ENCODE measurements at regions not wholly inside any gene's neighbourhood (a gene's known extent, or its start where the extent isn't known, plus 50 kb on each side); places are given as distances from the start of the nearest gene placed in this dataset.
A peak's percentile ranks its signal among the peaks of the same experiment; 100 is the strongest.

- H3K27ac Mint-ChIP-seq, result no peak overlapping the region
- H3K4me3 Mint-ChIP-seq, result no peak overlapping the region
- TF ChIP-seq EZH2 (IDR thresholded peaks at IDR 0.05; ENCODE audit: low read depth, unreplicated experiment) (no peak), STAT1 (IDR thresholded peaks at IDR 0.05; ENCODE audit: unreplicated experiment) (no peak), JUNB (IDR thresholded peaks at IDR 0.05; ENCODE audit: unreplicated experiment) (no peak), NANOG (IDR thresholded peaks at IDR 0.05; ENCODE audit: borderline replicate concordance) (no peak), REST (IDR thresholded peaks at IDR 0.05; ENCODE audit: unreplicated experiment) (no peak), ZNF114 (CRISPR knock-in tag; IDR thresholded peaks at IDR 0.05) (no peak), ZNF462 (CRISPR knock-in tag; IDR thresholded peaks at IDR 0.05) (no peak), POLR2AphosphoS5 (IDR thresholded peaks at IDR 0.05; ENCODE audit: low read depth) (no peak), ETS1 (IDR thresholded peaks at IDR 0.05) (no peak), CREB1 (CRISPR knock-in tag; IDR thresholded peaks at IDR 0.05; ENCODE audit: low read depth) (no peak), CTCF (conservative IDR thresholded peaks at IDR 0.05; ENCODE audit: low read depth in 2 of 2) (no peak), ZNF331 (CRISPR knock-in tag; IDR thresholded peaks at IDR 0.05; ENCODE audit: low read depth) (no peak), EZH2phosphoT487 (IDR thresholded peaks at IDR 0.05; ENCODE audit: unreplicated experiment) (no peak)
- ATAC-seq (no peak), DNase-seq (ENCODE audit: low spot score) (no peak)
- no peak overlapping the region for H3K4me2 ChIP-seq
- no peaks in the 10 kb centered on the region for H3K36me3 ChIP-seq (ENCODE audit: insufficient read depth)
- no peaks in the 10 kb centered on the region for H3F3A ChIP-seq (replicated peaks; ENCODE audit: low read depth)
- H4K20me1 ChIP-seq (replicated peaks; ENCODE audit: insufficient read depth), result no peaks in the 10 kb centered on the region
- H3K4me3 ChIP-seq, result no peak overlapping the region
- peaks cover 6% of the 10 kb centered on the region; the same call in 1 of the 2 replicates for H3K9me2 ChIP-seq (ENCODE audit: insufficient read depth)
- no peaks in the 10 kb centered on the region for H3K79me2 ChIP-seq (replicated peaks; ENCODE audit: insufficient read depth)
- H3K9me3 Mint-ChIP-seq, result no peaks in the 10 kb centered on the region
- no peaks in the 10 kb centered on the region for H3K36me3 Mint-ChIP-seq (ENCODE audit: low read depth)
- no peaks in the 10 kb centered on the region for H3K27me3 ChIP-seq (ENCODE audit: insufficient read depth)
- H3K27me3 Mint-ChIP-seq (ENCODE audit: insufficient read depth, low read depth, poor library complexity), result no peaks in the 10 kb centered on the region
- H3K4me1 ChIP-seq (ENCODE audit: insufficient read depth), result no peaks in the 10 kb centered on the region
- peaks cover 5% of the 10 kb centered on the region for H3K4me1 Mint-ChIP-seq
- no peak overlapping the region for H3K27ac ChIP-seq (ENCODE audit: low read depth)
- peak overlapping the region; percentile 60; the same call in 1 of the 2 replicates for H2AFZ ChIP-seq
These were observed 498.4 kb downstream of the PDGFC start for GRCh38 chr4:156473151-156473550.

All from GM23338 (cell line).